NCI-H526 (cell line): ENCODE measurements at regions not wholly inside any gene's neighbourhood (a gene's known extent, or its start where the extent isn't known, plus 50 kb on each side); places are given as distances from the start of the nearest gene placed in this dataset.

ENCODE experiments used
- DNase-seq, 2 experiments: peaks; one replicate each; lab custom pipeline; 2025; lab: John Stamatoyannopoulos, UW

GRCh38 chr11:109106151-109106906, 315.7 kb upstream of the C11orf87 start:
- DNase-seq: no peak

DNA sequence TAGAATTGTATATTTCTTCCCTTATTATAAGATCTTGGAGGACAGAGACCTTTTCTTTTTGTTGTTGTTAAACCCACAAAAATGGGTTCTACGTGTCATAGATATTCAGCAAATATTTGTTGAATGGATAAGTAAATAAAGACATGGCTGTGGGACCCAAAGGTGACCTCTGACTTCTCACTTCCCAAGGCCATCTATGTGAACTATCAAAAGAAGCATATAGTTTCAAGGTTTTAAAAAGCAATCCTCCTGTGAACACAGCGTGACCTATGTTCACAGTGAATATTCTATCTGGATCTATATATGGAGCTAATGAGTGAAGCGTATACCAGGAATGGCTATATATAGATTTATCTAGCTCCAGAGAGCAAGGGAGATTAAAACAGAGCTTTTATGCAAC, 312.8 kb upstream of the C11orf87 start:
- no peak for DNase-seq

DNA sequence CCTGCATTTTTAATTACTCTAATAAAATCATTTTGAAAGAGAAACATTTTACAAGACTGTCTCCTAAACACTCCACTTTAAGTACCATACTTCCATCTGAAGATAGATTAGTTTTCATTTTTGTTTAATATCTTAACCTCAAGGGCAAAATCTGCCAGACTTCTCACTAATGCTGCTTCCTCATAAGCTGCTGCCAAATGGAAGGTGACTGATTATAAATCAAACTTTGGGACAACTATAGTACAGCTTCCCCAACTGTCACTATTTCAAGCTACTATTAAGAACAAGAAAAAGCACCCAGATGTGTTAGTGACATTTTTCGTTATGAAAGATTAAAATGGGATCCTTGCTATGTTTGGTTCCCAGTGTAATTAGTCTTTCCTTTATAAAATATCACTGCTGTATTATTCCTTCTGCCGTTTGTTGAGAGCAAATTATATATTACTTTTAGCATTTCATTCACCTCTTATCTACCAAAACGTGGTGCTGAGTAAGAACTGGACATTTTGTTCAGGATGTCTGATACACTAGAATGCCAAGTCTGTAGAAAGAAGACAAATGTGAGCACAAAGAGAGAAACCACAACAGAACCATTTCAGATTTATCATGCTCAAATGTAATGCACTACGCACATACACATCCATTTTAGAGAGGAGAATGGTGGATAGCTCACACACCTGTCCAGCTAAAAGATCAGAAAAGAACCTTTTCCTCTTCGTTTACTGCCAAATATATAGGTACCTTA, 312.2 kb upstream of the C11orf87 start:
- DNase-seq: no peak

DNA sequence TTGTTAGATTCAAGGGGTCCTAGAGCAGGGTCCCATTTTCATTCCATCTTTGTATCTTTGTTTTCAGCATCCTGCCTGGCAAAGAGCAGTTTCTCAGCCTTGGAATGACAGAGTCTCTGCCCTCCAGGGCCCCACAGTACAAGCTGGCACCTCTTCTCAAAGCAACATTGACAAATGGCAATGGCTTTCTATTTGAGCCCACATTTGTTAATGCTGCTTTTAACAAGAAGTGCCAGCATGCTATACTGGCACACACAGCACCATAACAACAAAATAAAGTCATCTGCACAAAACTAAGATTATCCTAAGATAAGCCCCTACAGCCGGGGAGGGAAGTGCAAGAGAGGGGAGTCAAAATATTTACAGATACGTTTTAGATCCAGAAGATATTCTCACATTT, 309.7 kb upstream of the C11orf87 start:
- DNase-seq: no peak

- DNase-seq: peak; percentile 64 to 81
Measured at GRCh38 chr11:109112821-109113280, 309.1 kb upstream of the C11orf87 start.

DNA sequence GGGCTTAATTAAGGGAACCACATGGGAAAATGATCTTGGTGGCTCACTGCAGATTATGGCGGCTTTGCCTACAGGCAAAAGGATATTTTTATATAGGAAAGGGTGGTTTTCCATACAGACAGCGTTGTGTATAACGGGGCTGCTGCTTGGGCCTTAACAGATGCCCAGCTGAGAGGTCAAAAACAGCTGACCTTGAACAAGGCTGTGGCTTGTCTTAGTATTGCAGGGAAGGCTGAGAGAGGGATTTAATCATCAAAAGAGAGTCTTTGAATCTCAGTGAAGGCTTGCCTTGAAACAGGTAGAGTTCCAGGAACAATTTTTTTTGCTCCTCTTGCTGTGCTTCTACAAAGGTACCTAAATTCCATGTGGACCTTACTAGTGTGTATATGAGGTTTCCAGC, 301.6 kb upstream of the C11orf87 start:
- no peak for DNase-seq

DNA sequence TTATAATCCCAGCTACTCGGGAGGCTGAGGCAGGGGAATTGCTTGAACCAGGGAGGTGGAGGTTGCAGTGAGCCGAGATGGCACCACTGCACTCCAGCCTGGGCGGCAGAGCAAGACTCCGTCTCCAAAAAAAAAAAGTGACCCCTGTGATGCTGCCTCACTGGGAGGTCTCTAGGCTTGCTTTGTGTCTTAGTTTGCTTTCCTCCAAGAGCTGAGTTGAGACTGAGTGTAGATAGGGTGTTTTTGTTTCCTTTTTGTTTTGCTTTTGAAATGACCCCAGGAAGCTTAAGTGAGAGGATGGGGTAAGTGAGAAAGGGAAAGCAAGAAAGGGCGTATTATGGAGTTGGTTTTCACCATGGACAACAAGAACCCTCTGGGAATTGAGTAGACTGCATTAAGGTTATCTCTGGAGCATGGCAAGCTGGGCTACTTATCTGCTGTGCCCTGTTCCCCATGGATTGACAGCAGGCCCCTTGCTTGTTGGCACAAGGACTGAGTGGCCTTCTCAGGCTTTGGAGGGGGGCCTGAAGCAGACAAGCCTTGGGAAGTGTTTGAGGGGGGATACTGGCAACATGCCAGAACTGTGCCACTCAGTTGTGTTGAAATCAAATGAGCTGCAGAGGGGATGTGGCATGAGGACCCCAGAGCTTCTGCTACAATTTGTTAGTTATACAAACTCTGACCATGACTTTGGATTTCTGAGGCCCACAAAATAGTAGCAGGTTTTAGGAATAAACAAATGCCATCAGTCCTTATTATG, 300.6 kb upstream of the C11orf87 start:
- DNase-seq: no peak

DNA sequence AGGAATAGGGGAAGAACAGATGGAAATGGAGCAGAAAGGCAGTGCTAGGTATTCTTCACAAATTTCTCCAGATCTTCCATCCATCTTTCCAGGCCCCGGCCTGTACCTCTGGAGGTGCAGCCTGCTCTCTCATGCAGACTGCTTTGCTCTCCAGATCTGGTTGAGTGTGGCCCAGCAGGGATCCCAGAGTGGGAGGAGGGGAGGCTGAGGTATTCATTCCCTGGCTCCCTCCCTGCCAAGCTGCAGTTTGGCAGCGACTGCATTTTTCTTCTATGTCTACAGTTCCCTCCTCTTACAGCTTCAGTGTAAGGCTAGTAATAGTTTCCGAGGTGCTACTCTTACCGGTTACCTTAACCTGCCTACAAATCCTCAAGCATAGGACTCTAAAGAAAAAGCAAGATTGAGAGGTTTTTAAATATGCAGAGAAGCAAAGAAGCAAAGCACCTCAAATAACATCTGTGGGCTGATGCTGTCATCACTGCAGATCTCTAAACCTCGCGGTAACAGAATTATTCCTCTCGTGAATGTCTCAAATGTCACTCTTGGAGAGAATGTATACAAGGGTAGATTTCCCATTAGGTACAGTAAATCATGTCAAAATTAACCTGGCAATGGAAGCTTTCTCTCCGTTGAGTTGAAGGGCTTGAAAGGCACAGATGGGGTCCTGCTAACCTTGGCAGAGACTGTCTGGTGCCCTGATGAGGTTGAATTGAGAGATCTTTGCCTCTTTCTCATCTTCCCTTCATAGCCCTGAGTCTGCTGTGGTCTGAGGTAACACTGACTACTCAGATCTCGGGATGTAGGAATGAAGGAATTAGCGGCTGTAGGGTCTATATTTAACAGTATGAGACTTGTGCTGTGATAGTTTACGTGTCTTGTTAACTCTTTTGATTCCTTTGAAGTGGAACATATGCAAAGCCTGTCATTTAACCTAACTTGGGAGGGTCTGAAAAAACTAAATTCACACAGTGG, 297.9 kb upstream of the C11orf87 start:
- no peak for DNase-seq

DNA sequence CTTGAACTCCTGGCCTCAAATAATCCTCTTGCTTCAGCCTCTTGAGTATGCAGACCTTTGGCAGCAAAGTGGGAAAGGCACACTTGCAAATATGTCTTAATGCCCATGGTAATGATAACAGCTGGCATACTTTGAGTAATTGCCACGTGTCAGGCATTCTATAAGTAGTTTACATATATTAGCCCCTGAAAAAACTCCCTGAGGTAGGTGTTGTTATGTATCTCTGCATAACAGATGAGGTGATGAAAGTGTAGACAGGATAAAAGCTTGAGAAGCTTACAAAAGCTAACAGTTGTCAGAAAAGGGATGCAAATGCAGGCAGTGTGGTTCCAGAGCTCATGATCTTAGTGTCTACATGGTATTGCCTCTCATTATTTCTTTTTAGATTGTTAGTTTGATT, 291.1 kb upstream of the C11orf87 start:
- peak; percentile 46 to 59 for DNase-seq

- DNase-seq: peak in 1 of 2 experiments; percentile 20
Measured at GRCh38 chr11:109132539-109132938, 289.5 kb upstream of the C11orf87 start.

GRCh38 chr11:109133159-109133558, 288.8 kb upstream of the C11orf87 start:
- no peak for DNase-seq

- no peak for DNase-seq
Measured at GRCh38 chr11:109135627-109136026, 286.4 kb upstream of the C11orf87 start.

DNA sequence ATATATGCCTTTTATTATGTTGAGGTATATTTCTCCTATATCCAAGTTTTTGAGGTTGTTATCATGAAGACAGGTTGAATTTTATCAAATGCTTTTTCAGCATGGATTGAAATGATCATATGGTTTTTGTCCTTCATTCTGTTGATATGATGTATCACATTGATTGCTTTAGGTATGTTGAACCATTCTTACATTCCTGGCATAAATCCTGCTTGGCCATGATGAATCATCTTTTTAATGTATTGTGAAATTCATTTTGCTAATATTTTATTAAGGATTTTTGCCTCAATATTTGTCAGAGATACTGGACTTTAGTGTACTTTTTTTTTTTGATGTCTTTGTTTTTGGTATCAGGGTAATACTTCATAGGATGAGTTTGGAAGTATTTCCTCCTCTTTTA, 283.8 kb upstream of the C11orf87 start:
- DNase-seq: no peak

- no peak for DNase-seq
Measured at GRCh38 chr11:109140426-109140825, 281.6 kb upstream of the C11orf87 start.

DNA sequence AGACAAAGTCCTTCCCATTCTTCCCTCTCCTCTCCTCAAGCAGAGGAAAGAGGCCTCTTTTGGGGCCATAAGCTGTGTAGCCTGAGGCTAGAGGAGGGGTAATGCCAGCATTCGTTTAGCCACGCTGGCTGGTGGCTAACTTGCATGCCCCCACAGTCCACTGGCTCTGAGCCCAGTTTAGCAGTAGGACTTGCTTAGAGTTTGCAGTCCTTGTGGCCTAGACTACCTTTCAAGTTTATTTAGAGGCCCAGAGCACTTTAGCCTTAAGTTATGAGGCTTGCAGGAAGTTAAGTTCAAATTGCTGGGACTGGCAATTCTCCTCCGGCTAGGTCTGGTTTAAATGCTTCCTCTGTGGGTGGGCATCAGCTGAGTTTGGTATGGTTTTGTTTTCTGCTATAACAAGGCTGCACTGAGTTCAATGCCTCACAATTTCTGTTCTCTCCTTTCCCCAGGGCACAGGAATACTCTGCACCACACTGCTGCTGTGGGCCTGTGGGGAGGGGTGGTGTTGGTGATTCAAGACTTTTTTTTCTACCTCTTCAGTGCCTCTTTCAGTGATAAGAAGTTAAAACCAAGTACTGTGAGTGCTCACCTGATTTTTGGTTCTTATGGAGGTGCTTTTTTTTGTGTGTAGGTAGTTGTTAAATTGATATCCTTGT, 281.0 kb upstream of the C11orf87 start:
- no peak for DNase-seq

DNA sequence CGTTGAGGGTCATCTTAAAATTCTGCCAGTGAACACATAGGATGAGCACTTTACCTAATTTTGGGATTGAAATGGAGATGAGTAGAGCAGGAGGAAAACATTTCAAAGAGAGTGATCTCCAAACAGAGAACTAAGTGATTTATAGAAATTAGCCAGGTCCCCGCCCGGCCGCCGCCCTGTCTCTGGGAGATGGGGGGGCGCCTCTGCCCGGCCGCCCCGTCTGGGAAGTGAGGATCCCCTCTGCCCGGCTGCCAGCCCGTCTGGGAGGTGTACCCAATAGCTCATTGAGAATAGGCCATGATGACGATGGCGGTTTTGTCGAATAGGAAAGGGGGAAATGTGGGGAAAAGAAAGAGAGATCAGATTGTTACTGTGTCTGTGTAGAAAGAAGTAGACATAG, 276.7 kb upstream of the C11orf87 start:
- DNase-seq: no peak

GRCh38 chr11:109147726-109148125, 274.3 kb upstream of the C11orf87 start:
- no peak for DNase-seq

DNA sequence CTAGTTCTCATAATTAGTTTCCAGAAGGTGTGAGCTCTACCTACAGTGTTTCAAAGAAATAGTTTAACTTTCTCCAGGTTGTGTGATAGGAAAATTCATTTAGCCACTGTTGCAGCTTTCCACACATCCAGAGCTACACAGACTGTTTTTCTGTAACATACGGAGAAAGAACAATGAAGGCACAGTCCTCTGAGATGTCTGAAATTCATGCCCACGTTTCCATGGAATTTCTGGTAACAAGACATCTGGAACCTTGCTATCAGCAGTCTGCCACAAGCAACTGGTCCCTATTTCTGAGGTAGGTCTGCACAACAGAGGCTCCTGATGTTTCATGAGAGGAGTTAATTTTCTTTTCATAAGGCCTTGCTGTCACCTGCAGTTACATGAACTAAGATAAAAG, 273.3 kb upstream of the C11orf87 start:
- DNase-seq: no peak

DNA sequence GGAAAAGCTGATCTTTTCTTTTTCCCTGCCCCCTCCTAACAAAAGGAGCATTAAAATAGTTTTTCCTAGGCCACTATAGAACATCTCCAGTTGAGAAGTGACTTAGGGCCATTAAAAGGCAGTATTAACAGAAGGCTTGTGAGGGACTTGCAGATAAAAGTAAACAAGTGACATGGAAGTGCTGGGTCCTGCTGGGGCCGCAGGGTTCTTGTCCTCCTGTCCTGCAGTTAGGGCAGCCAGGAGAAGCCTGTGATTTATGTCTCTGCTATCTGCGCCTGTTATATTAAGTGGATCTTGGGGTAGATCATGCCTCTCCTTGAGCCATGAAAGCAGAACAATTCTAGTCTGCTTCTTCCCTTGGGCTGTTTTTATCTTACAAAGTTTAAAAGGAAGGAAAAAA, 271.4 kb upstream of the C11orf87 start:
- DNase-seq: no peak

DNA sequence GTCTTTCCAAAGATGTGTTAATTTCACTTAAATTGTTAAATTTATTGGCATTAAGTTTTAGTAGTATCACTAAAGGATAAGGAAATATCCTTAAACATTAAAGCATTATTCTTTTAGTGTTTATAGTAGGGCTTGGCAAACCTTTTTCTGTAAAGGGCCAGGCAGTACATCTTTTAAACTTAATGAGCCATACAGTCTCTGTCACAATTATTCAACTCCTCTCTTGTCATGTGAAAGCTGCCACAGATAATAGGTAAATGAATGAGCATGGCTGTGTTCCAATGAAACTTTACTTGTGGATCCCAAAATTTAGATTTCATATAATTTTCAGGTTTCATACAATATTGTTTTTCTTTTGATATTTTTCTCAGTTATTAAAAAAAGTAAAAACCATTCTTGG, 268.2 kb upstream of the C11orf87 start:
- peak; percentile 40 to 56 for DNase-seq

- DNase-seq: no peak
Measured at GRCh38 chr11:109155291-109155690, 266.7 kb upstream of the C11orf87 start.
